HG03064 (cell line): ENCODE measurements at regions not wholly inside any gene's neighbourhood (a gene's known extent, or its start where the extent isn't known, plus 50 kb on each side); places are given as distances from the start of the nearest gene placed in this dataset.
"Not testable (repeated sequence)": the region's sequence is repeated elsewhere in the genome, so short reads cannot be mapped to it uniquely, and the experiment has no call there.

ENCODE experiments used
- ATAC-seq: cut with Tn5 transposase; IDR thresholded peaks from one replicate; pipeline ENCODE4 v1.9.1; 2021; ENCODE audit warnings: low read depth; ENCODE audit not compliant: unreplicated experiment

DNA sequence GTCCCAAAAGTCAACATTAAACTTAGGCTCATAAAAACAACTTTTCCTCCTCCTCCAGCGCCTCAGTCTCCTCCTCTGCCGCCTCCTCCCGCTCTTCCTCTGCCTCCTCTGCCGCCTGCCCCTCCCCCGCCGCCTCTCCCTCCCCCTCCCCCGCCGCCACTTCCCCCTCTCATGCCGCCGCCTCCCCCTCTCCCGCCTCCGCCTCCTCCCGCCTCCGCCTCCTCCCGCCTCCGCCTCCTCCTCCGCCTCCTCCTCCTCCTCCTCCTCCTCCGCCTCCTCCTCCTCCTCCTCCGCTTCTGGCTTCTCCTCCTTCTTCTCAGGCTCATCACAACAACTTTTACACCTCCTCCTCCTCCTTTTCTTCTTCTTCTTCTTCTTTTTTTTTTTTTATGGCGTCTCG is 599.9 kb downstream of the TMEM182 start:
- ATAC-seq: no peak

DNA sequence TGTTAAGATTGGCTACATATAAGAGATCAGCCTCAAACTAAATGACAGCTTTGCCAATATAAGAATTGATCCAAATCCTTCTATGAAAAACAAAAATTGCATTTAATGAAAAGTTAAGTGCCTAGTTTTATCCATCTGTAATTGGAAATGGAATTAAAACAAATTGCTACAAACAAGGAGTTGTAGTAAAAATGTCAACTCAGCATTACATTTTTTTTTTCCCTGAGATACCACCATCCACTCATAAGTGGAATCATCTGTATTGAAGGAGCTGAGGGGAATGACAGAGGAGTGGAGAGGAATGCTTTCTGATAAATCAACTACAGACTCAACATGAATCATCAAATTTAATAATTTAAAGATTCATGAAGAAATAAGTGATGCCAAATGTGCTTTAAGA is 601.8 kb downstream of the TMEM182 start:
- ATAC-seq: no peak

DNA sequence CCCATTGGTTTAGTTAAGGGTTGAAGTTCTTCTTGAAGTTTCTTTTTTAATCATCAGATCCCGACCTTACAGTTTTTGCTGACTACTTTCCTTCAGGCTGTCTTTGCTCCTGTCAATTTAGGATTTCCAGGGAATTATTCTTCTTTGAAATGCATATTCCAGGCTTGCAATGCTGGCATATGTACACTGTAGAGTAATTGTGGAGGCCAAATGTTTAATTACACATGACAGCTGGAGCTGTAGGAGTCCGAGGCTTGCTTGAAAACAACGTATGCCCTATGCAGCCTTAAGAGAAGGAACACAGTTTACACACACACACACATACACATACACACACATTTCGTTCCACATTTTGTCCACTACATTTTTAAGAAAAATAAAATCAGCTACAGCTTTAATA is 602.3 kb downstream of the TMEM182 start:
- no peak for ATAC-seq

DNA sequence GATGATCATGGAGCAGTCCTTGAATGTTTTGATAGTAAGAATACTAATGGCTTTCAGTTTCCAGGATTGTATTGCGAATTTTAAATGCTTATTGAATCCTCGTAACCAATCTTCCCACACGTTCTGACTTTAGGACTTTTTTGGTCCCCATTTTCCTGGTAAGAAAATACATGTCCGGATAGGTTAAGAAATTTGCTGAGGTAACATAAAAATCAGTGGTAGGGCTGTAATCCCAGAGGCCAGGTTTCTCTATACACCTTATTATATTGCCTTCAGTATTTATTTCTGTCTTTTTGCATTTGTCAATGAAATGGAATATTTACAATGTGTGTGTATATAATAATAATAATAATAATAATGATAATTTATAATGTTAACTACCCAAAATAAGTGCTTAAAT is 603.2 kb downstream of the TMEM182 start:
- no peak for ATAC-seq

DNA sequence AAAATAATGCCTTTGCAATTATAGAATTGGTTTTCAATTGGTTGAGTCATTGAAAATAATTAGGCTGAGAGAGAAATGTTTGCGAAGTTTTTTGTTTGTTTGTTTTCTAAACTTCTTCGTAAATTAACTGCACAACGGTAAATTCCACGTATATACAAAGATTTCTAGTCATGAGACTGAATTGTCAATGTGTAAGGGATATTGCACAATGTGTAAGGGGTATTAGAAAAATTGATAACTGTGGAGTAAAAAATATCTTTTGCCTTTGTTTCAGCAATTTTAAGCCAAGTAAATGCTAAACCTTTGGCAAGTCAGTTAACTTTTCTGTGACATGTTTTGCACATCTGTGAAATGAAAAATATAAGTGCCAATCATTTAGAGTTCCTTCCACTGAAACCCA is 606.0 kb downstream of the TMEM182 start:
- ATAC-seq: no peak

DNA sequence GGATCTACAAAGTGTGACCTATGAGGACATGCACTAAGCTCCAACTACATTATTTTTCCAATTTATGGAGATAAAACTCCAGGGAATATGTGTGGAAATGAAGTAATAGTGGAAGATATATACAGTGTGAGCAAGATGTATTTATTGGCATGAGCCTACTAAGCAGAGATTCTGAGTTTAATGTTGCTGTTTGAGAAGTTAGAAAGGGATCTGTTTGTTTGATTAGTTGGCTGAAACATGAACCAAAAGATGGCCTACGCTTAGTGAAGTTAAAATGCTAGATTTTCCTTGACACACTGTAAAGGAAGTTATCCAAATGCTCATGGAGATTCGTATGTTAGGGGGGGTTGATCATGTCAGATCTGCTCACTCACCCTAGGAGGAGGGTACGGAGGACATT is 621.7 kb downstream of the TMEM182 start:
- ATAC-seq: no peak

DNA sequence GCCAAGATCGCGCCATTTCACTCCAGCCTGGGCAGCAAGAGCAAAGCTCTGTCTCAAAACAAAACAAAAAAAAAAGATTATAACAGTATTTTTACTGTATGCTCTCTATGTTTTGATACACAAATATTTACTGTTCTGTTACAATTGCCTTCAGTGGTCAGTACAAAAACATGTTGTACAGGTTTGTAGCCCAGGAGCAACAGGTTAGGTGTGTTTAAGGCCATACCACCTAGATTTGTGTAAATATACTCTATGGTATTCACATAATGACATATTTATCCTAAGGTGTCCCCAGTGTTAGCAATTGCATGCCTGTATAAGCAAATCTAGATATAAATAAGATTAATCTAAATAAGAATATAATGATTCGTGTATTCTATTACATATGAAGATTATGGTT is 625.0 kb downstream of the TMEM182 start:
- no peak for ATAC-seq

DNA sequence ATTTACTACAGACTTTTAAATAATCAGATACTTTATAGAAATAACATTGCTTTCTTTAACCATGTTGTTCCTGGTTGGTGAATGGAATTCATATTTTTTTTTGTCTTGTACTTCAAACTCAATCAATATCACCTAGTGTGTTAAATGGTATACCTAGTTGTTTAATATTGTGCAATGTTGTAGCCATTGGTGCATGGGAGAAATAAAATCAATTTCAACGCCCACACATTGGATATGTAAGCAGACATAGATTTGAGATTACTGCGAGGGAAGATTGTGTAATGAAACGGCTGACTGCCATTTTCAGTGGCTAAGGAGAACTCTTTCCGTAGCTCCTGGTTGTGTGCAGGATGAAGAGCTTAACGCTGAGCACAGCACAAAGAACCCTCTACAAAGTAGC is 626.1 kb downstream of the TMEM182 start:
- ATAC-seq: no peak

DNA sequence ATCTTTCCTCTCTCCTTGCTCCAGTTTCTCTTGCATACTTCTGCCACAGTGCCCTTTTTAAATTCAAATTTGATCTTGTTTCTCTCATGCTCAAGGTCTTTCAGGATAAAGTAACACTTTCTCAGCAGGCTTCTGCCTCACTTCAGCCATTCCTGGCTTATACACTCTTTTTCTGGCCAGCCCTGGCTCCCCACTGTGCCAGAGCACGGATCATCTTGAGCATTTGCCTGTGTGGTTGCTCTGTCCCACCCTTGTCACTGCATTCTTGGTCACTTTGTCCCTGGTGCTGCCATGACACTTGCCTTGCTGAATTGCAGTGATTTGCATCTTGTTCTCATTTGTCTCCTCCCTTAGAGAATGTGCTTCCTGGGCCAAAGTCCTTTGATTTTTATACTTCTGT is 634.3 kb downstream of the TMEM182 start:
- ATAC-seq: no peak

DNA sequence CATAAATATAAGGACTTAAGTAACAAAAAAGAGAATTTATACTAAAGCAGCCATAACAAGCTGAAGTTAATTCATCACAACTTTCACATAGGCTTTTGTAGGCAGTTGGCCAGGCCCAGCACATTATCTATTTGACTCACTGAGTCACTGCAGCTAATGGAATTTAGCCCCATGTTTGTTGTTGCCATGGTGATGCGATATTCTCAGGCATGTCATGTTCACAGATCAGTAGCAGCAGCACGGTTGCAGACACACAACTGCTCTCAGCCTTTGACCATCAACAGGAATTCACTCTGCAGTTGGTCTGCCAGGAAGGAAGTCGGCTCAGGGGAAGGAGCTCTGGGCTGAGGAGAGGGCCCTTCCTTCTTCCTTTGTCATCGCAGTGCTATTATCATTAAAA is 639.8 kb downstream of the TMEM182 start:
- no peak for ATAC-seq

DNA sequence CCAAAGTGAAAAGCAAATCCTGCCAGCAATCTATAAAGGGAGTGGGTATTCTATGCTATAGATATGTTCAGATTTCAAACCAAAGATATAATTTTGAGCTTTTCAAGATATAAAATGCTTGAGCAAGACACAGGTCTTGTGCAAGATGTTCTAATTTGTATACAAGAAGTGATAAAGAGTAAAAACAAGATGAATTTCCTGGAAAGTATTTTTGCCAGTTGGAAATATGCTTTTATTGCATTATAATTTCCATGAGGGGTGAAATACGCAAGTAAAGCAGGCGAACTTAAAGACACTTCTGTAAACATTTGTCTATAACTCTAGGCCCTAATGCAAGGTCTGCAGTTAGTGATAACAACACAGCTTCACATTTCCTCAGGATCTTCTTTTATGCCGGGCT is 640.5 kb downstream of the TMEM182 start:
- ATAC-seq: no peak

DNA sequence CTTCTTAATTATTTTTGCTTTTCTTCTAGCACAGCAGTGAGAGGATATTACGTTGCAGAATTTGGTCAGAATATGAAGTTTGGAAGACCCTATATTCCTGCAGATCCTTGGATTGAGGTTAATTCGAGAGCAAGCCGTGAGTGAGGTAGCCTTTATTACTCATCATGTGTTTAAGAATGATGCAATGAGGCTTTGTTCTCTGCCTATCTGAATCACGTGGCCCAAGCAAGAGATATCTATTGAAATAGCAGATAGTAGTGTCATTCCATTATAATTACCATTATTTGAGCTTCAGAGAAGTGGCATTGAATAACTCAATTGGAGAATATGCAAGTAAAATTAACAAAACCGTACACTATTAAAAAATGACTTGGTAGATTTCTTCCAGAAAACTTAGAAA is 641.1 kb downstream of the TMEM182 start:
- no peak for ATAC-seq

DNA sequence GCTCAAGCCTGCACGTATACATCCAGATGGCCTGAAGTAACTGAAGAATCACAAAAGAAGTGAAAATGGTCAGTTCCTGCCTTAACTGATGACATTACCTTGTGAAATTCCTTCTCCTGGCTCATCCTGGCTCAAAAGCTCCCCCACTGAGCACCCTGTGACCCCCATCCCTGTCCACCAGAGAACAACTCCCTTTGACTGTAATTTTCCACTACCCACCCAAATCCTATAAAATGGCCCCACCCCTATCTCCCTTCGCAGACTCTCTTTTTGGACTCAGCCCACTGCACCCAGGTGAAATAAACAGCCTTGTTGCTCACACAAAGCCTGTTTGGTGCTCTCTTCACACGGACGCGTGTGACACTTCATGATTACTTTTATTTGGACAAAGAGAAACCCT is 641.6 kb downstream of the TMEM182 start:
- ATAC-seq: not testable (repeated sequence)

DNA sequence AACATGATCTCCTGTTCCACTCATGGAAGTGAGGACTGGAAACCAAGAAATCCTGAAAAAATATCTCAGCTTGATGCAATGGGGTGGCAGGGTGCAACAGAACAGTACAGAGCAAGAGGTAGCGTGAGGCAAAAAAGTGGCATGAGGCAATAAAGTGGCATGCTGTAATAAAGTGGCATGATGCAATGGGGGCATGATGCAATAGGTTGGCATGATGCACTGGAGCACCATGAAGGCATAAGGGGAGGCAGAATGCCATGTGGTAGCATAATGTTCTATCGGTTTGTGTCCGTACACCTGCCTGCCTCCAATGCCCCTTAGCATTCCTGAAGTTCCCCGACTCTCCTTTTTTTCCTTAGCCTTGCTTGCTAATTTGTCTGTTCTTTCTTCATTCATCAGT is 648.4 kb downstream of the TMEM182 start:
- ATAC-seq: no peak

DNA sequence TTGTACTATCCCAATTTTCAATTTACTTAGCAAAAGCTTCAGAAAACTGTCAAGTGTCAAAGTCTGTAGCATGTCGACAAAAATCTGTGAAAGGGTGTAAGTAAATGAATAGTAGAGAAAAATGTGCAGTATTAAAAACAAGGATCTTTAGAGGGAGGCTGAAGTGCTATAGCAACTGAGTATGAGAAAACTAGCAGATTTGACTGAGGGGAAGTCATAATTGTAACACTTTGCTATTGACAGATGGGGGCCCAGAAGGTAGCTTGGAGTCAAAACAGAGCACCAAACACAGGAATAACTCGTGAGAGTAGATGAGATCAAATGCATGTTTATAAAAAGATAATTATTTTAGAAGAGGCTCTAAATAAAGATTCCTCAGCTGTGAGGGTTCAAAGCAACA is 657.7 kb downstream of the TMEM182 start:
- ATAC-seq: no peak

DNA sequence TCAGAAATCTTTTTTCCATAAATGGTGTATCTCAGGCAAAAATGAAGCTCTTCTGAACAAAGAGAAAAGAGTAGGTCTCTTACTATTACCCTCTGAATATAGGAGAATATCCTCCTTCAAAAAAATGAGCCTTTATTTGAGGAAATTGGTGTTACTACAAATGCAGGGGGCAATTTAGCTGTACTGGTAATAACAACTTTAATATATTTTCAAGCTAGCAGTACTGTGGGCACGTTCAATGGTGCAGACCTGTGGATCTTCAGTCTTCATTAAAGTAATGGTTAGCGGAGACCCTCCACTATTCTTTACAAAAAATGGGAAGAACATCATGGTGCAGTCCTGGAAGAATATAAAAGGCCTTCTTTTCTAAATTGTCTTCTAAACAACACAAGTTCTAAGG is 661.3 kb downstream of the TMEM182 start:
- ATAC-seq: no peak

DNA sequence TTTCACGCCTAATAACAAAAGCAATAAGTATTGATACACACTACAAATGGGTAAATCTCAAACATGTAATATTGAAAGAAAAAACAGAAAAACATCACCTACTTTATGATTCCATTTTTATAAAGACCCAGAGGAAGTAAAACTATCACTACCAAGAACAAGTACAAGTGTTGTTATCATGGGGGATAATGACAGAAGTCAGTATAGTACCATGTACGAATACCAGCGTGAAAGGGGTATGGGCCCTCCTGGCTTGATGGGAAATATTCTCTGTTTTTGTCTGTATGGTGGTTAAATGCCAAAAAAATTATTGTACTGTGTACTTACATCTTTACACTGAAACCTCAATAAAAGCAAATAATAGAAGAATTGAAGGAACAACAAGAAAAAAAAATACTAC is 665.7 kb downstream of the TMEM182 start:
- no peak for ATAC-seq

DNA sequence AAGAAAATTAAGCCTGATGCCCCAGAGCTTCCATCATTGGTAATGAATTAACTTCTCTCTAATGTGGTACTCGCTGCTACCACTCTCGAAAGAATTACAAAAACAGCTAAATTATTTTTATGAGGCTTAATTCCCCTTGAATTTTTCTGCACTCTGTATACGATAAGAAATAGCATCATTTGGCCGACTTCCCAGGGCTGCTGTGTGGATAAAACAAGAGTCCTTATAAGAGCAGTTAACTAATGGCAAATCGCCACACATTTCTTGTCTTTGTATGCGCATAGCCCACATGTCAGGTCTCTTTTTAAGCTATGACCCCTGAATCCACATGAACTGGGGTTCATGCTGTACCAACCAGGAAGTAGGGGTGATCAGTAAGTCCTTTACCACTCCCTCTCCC is 668.4 kb downstream of the TMEM182 start:
- no peak for ATAC-seq

DNA sequence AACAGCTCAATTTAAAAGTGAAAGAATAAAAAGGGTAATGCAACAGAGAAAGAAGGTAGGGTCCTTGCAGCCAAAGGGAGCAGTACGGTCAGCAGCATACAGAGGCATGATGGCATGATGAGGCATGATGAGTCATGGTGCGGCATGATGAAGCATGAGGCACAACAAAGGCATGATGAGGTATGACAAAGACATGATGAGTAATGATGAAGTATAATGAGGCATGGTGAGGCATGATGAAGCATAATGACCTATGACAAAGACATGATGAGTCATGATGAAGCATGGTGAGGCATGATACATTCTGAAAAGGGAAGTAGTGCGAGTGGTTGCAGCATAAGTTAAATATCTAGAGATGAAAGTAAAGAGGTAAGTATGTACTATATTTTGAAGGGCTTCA is 673.2 kb downstream of the TMEM182 start:
- no peak for ATAC-seq

DNA sequence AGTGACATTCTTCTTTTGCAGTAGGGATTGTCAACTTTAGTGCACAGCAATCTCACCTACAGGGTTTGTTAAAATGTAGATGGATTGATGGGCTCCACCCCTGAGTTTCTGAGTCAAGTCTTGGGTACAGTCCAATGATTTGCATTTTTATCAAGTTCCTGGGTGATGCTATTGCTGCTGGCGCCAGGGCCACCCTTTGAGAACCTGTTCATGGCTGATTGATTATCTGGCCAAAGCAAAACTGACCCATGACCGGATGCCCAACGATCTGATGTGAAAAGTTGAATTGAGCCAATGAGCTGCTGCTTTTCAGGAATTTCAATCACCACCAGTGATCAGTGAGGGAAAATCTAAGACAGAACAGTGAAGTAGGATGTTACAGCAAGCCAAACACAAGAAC is 675.3 kb downstream of the TMEM182 start:
- ATAC-seq: no peak

DNA sequence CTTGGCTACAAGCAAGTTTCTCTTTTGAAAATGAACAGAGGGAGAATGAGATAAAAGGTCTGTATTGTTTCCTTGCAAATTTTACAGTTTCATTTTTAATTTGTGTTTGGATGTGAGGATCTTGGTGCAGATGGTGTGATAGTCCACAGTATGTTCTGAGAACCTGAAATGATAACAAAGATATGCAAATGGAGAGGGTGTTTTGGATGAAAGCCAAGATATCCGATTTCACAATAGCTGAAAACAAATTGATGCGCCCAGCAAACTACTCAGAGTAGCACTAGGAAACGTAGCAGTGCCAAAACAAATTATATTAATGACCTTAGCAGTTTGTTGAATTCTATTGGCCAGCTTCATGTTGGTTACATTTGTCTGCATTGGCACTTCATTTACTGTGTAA is 683.5 kb downstream of the TMEM182 start:
- ATAC-seq: no peak

DNA sequence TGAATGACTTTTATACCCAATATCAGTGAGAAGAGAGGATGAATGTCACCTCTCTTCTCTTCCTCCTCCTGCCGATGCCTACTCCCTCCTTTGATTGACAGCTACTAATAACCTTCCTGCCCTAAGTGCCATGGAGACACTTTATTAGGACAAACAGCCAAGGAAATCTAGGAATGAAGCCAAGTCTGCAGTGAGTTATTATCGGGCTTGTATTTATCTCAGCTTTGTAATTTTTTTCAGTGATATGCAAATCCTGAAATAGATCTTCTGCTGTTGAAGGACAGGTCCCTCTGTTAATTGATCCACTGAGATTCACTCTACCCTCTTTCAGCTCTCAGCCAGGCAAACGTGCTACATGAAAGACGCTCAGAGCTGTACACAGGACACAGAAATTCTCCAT is 686.7 kb downstream of the TMEM182 start:
- ATAC-seq: no peak

DNA sequence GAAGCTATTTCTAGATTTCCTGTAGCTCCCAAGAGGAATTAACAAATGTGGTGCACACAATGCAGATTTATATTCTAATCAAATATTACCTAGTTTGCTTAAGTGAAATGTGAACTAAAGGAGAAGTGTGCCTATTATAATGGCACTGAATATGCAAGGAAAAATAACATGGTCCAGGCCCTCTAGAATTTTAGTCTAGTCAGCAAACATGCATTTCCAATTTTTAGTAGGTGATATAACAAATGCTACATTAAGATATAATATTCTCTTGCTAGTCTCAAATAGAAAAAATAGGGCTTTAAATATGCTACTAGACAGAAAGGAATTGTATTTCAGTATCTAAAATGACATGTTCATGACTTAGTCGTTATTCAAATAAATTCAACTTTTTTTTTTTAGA is 689.5 kb downstream of the TMEM182 start:
- no peak for ATAC-seq

DNA sequence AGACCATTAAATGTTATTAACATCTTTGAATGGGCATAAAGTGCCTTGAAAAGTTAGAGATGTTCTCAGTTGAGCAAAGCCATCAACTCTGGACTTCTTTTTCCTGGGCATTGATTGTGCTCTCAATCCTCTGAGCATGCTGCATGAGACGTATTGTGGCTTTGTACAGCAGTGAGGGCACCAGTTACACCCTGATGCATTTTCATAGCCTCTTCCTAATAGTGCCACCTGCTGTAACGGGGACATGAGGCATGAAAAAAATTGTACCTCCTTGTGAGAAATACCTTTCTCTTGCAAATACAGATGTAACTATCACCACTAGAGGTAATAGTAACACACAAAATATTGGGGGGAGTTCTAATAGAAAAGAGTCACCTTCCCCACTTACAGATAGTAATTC is 697.5 kb downstream of the TMEM182 start:
- ATAC-seq: no peak
